NCI-H1092 (cell line): ENCODE measurements at regions not wholly inside any gene's neighbourhood (a gene's known extent, or its start where the extent isn't known, plus 50 kb on each side); places are given as distances from the start of the nearest gene placed in this dataset.
"Not testable (repeated sequence)": the region's sequence is repeated elsewhere in the genome, so short reads cannot be mapped to it uniquely, and the experiment has no call there.

Experiments
- DNase-seq: peaks from one replicate; lab custom pipeline; 2025; lab: John Stamatoyannopoulos, UW

- DNase-seq = no peak
Measured at GRCh38 chr21:25487046-25487594, 120.2 kb downstream of the MRPL39 start.

GRCh38 chr21:25485914-25486313, 121.4 kb downstream of the MRPL39 start:
- no peak for DNase-seq

GRCh38 chr21:25467896-25468295, 139.4 kb downstream of the MRPL39 start:
- no peak for DNase-seq

- not testable (repeated sequence) for DNase-seq
Measured at GRCh38 chr21:25467071-25467470, 140.2 kb downstream of the MRPL39 start.

- DNase-seq = no peak
Measured at GRCh38 chr21:25466470-25466869, 140.8 kb downstream of the MRPL39 start.

- DNase-seq = no peak
Measured at GRCh38 chr21:25465263-25465662, 142.0 kb downstream of the MRPL39 start.

GRCh38 chr21:25464275-25464674, 143.0 kb downstream of the MRPL39 start:
- no peak for DNase-seq

- no peak for DNase-seq
Measured at GRCh38 chr21:25462517-25462971, 144.7 kb downstream of the MRPL39 start.

GRCh38 chr21:25461725-25462124, 145.6 kb downstream of the MRPL39 start:
- DNase-seq = no peak

GRCh38 chr21:25459993-25460392, 147.3 kb downstream of the MRPL39 start:
- DNase-seq = no peak

- DNase-seq = no peak
Measured at GRCh38 chr21:25459365-25459764, 147.9 kb downstream of the MRPL39 start.

- DNase-seq = no peak
Measured at GRCh38 chr21:25458484-25458883, 148.8 kb downstream of the MRPL39 start.

- no peak for DNase-seq
Measured at GRCh38 chr21:25457946-25458345, 149.3 kb downstream of the MRPL39 start.

- DNase-seq = no peak
Measured at GRCh38 chr21:25457411-25457810, 149.9 kb downstream of the MRPL39 start.

GRCh38 chr21:25456672-25457071, 150.6 kb downstream of the MRPL39 start:
- DNase-seq = no peak

- no peak for DNase-seq
Measured at GRCh38 chr21:25453524-25453923, 153.8 kb downstream of the MRPL39 start.

- no peak for DNase-seq
Measured at GRCh38 chr21:25449950-25450349, 157.3 kb downstream of the MRPL39 start.

GRCh38 chr21:25441835-25442234, 165.4 kb downstream of the MRPL39 start:
- no peak for DNase-seq

- not testable (repeated sequence) for DNase-seq
Measured at GRCh38 chr21:25437465-25437864, 169.8 kb downstream of the MRPL39 start.

- DNase-seq = no peak
Measured at GRCh38 chr21:25428537-25428936, 178.7 kb downstream of the MRPL39 start.

- no peak for DNase-seq
Measured at GRCh38 chr21:25427828-25428227, 179.5 kb downstream of the MRPL39 start.

- no peak for DNase-seq
Measured at GRCh38 chr21:25426580-25426979, 180.7 kb downstream of the MRPL39 start.

GRCh38 chr21:25425156-25425555, 182.1 kb downstream of the MRPL39 start:
- no peak for DNase-seq

GRCh38 chr21:25424634-25425033, 182.6 kb downstream of the MRPL39 start:
- no peak for DNase-seq

- no peak for DNase-seq
Measured at GRCh38 chr21:25424048-25424447, 183.2 kb downstream of the MRPL39 start.
